Fibroblast of lung (primary cell): ENCODE measurements at regions not wholly inside any gene's neighbourhood (a gene's known extent, or its start where the extent isn't known, plus 50 kb on each side); places are given as distances from the start of the nearest gene placed in this dataset.

Experiments
- DNase-seq, 2 donors: peaks; one replicate each; pipeline versions ENCODE4 v3.0.0 to v3.0.0-alpha.2; 2010; ENCODE audit warnings: low read depth in 2 of 2
- H2AFZ ChIP-seq: 2 replicates; pipeline ENCODE4 v1.5.1; 2012; ENCODE audit warnings: low read length, control low read depth, inconsistent platforms
- H3K27ac ChIP-seq: 2 replicates; pipeline ENCODE4 v1.5.1; 2011; ENCODE audit warnings: low read length, control low read depth; ENCODE audit not compliant: insufficient read depth
- H3K27me3 ChIP-seq: 2 replicates; pipeline ENCODE4 v1.5.1; 2011; ENCODE audit warnings: mild to moderate bottlenecking, low read length; ENCODE audit not compliant: control insufficient read depth, insufficient read depth
- H3K36me3 ChIP-seq: 2 replicates; pipeline ENCODE4 v1.5.1; 2011; ENCODE audit warnings: low read length; ENCODE audit not compliant: control insufficient read depth, insufficient read depth
- H3K4me1 ChIP-seq: 2 replicates; pipeline ENCODE4 v1.5.1; 2011; ENCODE audit warnings: low read length; ENCODE audit not compliant: control insufficient read depth, insufficient read depth; ENCODE audit errors: extremely low read depth
- H3K4me2 ChIP-seq: 2 replicates; pipeline ENCODE4 v1.5.1; 2011; ENCODE audit warnings: low read length, control low read depth; ENCODE audit not compliant: insufficient read depth; ENCODE audit errors: extremely low read depth
- H3K4me3 ChIP-seq, 4 experiments: fragments of 200-600 bp in 1 of 4; sonication (generic) in 1 of 4; replicated peaks in 1 of 4; 2 replicates each; pipeline ENCODE4 v1.5.1; 2011 to 2016; ENCODE audit warnings: low read length in 4 of 4, low read depth in 3 of 4, mild to moderate bottlenecking in 3 of 4, control low read depth in 2 of 4, inconsistent platforms in 1 of 4, mixed read lengths in 1 of 4; ENCODE audit not compliant: insufficient read depth in 1 of 4; ENCODE audit errors: control extremely low read depth in 1 of 4
- H3K79me2 ChIP-seq: 2 replicates; pipeline ENCODE4 v1.5.1; 2012; ENCODE audit warnings: mild to moderate bottlenecking, low read length, inconsistent platforms; ENCODE audit not compliant: control insufficient read depth, insufficient read depth
- H3K9ac ChIP-seq: 2 replicates; pipeline ENCODE4 v1.5.1; 2011; ENCODE audit warnings: mild to moderate bottlenecking, low read length, control low read depth; ENCODE audit not compliant: insufficient read depth
- H3K9me3 ChIP-seq: 2 replicates; pipeline ENCODE4 v1.5.1; 2012; ENCODE audit warnings: low read depth, low read length; ENCODE audit not compliant: control insufficient read depth, insufficient read depth
- H4K20me1 ChIP-seq: 2 replicates; pipeline ENCODE4 v1.5.1; 2011; ENCODE audit warnings: low read length; ENCODE audit not compliant: control insufficient read depth, insufficient read depth; ENCODE audit errors: extremely low read depth
- CTCF ChIP-seq, 2 donors: IDR thresholded peaks in 1 of 2; conservative IDR thresholded peaks in 1 of 2; 1 replicate in 1 of 2; 2 replicates in 1 of 2; pipeline ENCODE4 v1.5.1; 2011 to 2012; ENCODE audit warnings: low read length in 2 of 2, control low read depth in 1 of 2, inconsistent platforms in 1 of 2, low read depth in 1 of 2, mild to moderate bottlenecking in 1 of 2
- EZH2 ChIP-seq: IDR thresholded peaks from 2 replicates; pipeline ENCODE4 v1.5.1; 2012; ENCODE audit warnings: low read length, control low read depth, mild to moderate bottlenecking; ENCODE audit errors: missing control alignments

GRCh38 chr1:116242741-116243140 is 130.3 kb upstream of the ATP1A1 start:
- Histone ChIP-seq H3K27me3 (peaks cover 6% of the 10 kb centered on the region), H3K9me3 (no peaks in the 10 kb centered on the region), H3K36me3 (no peaks in the 10 kb centered on the region), H3K9ac (no peak overlapping the region), H4K20me1 (peaks cover 1% of the 10 kb centered on the region), H3K4me3 (no peak overlapping the region), H3K4me2 (no peak overlapping the region), H2AFZ (no peak overlapping the region), H3K4me1 (no peaks in the 10 kb centered on the region), H3K27ac (no peak overlapping the region), H3K79me2 (no peaks in the 10 kb centered on the region)
- DNase-seq: no peak
- TF ChIP-seq EZH2: no peak
- no peak for TF ChIP-seq CTCF (conservative IDR thresholded peaks at IDR 0.05 in 1 of 2, IDR thresholded peaks at IDR 0.05 in 1 of 2; ENCODE audit: low read depth in 1 of 2, low read length in 2 of 2)

- Histone ChIP-seq H3K9me3 (no peaks in the 10 kb centered on the region), H3K79me2 (no peaks in the 10 kb centered on the region), H2AFZ (no peak overlapping the region), H3K27me3 (peaks cover 6% of the 10 kb centered on the region), H3K4me1 (no peaks in the 10 kb centered on the region), H3K36me3 (no peaks in the 10 kb centered on the region), H3K9ac (no peak overlapping the region), H3K27ac (no peak overlapping the region), H3K4me2 (no peak overlapping the region), H4K20me1 (peaks cover 1% of the 10 kb centered on the region), H3K4me3 (no peak overlapping the region)
- DNase-seq: no peak
- TF ChIP-seq CTCF (conservative IDR thresholded peaks at IDR 0.05 in 1 of 2, IDR thresholded peaks at IDR 0.05 in 1 of 2; ENCODE audit: low read depth in 1 of 2, low read length in 2 of 2) (no peak), EZH2 (no peak)
Measured at GRCh38 chr1:116243333-116244054, 129.6 kb upstream of the ATP1A1 start.

GRCh38 chr1:116246174-116246573 is 126.9 kb upstream of the ATP1A1 start:
- H3K9ac ChIP-seq: no peak overlapping the region
- TF ChIP-seq CTCF (conservative IDR thresholded peaks at IDR 0.05 in 1 of 2, IDR thresholded peaks at IDR 0.05 in 1 of 2; ENCODE audit: low read depth in 1 of 2, low read length in 2 of 2) (no peak), EZH2 (no peak)
- H3K27me3 ChIP-seq: peaks cover 6% of the 10 kb centered on the region
- no peaks in the 10 kb centered on the region for H3K9me3 ChIP-seq
- no peaks in the 10 kb centered on the region for H3K36me3 ChIP-seq
- H2AFZ ChIP-seq: no peak overlapping the region
- no peak overlapping the region for H3K4me3 ChIP-seq
- no peaks in the 10 kb centered on the region for H3K79me2 ChIP-seq
- H3K4me2 ChIP-seq: no peak overlapping the region
- peaks cover 1% of the 10 kb centered on the region for H4K20me1 ChIP-seq
- no peaks in the 10 kb centered on the region for H3K4me1 ChIP-seq
- DNase-seq: no peak
- no peak overlapping the region for H3K27ac ChIP-seq
